Activated T-cell treated with anti-CD3 and anti-CD28 coated beads for 48 hours (primary cell): ENCODE measurements at regions not wholly inside any gene's neighbourhood (a gene's known extent, or its start where the extent isn't known, plus 50 kb on each side); places are given as distances from the start of the nearest gene placed in this dataset.

ENCODE experiments used
- DNase-seq: peaks from one replicate; pipeline ENCODE4 v3.0.0-alpha.2; 2020; ENCODE audit warnings: low read depth

- no peak for DNase-seq
Observed at GRCh38 chr14:41404126-41404525, 202.6 kb upstream of the LRFN5 start.

- no peak for DNase-seq
Observed at GRCh38 chr14:41403360-41403759, 203.3 kb upstream of the LRFN5 start.

- DNase-seq: no peak
Observed at GRCh38 chr14:41397926-41398325, 208.8 kb upstream of the LRFN5 start.

- DNase-seq: no peak
Observed at GRCh38 chr14:41393512-41393911, 213.2 kb upstream of the LRFN5 start.

GRCh38 chr14:41392226-41392625, 214.4 kb upstream of the LRFN5 start:
- DNase-seq: no peak

- no peak for DNase-seq
Observed at GRCh38 chr14:41389355-41389754, 217.3 kb upstream of the LRFN5 start.

GRCh38 chr14:41385797-41386196, 220.9 kb upstream of the LRFN5 start:
- no peak for DNase-seq

GRCh38 chr14:41380017-41380416, 226.7 kb upstream of the LRFN5 start:
- no peak for DNase-seq

- DNase-seq: no peak
Observed at GRCh38 chr14:41378526-41378925, 228.2 kb upstream of the LRFN5 start.

- no peak for DNase-seq
Observed at GRCh38 chr14:41377932-41378331, 228.7 kb upstream of the LRFN5 start.

- DNase-seq: no peak
Observed at GRCh38 chr14:41374092-41374491, 232.6 kb upstream of the LRFN5 start.

GRCh38 chr14:41362139-41362538, 244.5 kb upstream of the LRFN5 start:
- no peak for DNase-seq

GRCh38 chr14:41360126-41360525, 246.6 kb upstream of the LRFN5 start:
- no peak for DNase-seq

- DNase-seq: no peak
Observed at GRCh38 chr14:41355866-41356265, 250.8 kb upstream of the LRFN5 start.

- no peak for DNase-seq
Observed at GRCh38 chr14:41350476-41350875, 256.2 kb upstream of the LRFN5 start.

- no peak for DNase-seq
Observed at GRCh38 chr14:41349289-41349910, 257.3 kb upstream of the LRFN5 start.

- DNase-seq: no peak
Observed at GRCh38 chr14:41343857-41344256, 262.8 kb upstream of the LRFN5 start.

- no peak for DNase-seq
Observed at GRCh38 chr14:41313196-41313595, 293.5 kb upstream of the LRFN5 start.

- no peak for DNase-seq
Observed at GRCh38 chr14:41303506-41303905, 303.2 kb upstream of the LRFN5 start.

- no peak for DNase-seq
Observed at GRCh38 chr14:41302776-41303175, 303.9 kb upstream of the LRFN5 start.

GRCh38 chr14:41299924-41300323, 306.8 kb upstream of the LRFN5 start:
- no peak for DNase-seq

- no peak for DNase-seq
Observed at GRCh38 chr14:41298328-41298690, 308.4 kb upstream of the LRFN5 start.

GRCh38 chr14:41297576-41298327, 308.9 kb upstream of the LRFN5 start:
- DNase-seq: no peak

- DNase-seq: no peak
Observed at GRCh38 chr14:41295734-41296133, 310.9 kb upstream of the LRFN5 start.
